NT2/D1 (cell line): ENCODE measurements at regions not wholly inside any gene's neighbourhood (a gene's known extent, or its start where the extent isn't known, plus 50 kb on each side); places are given as distances from the start of the nearest gene placed in this dataset.

ENCODE experiments used
- SUZ12 ChIP-seq: IDR thresholded peaks from 2 replicates; pipeline ENCODE4 v1.6.1; 2011; ENCODE audit not compliant: insufficient read length, insufficient read depth; ENCODE audit errors: extremely low read depth
- ZNF274 ChIP-seq: IDR thresholded peaks from 2 replicates; pipeline ENCODE4 v1.6.1; 2011; ENCODE audit warnings: mild to moderate bottlenecking, low read depth, low read length

DNA sequence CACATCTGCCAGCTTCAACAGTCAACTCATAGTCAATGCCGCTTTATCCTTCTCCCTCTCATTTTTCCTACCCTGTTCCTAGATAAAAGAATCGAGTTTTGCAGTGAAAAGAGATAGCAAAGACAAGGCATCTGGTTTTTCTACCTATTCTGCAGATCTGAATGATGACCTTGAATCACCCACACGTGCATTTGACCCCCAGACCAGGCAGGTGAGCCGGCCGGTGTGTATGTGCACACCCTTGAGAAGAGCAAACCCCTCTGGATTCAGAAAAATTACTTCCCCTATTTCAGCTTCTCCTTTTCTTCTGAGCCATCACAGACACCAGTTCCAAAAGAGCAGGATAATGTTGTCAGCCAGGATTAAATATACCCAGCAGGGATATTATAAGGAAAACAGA lies 115.6 kb upstream of the ST6GAL2 start:
- TF ChIP-seq ZNF274, result no peak
- no peak for TF ChIP-seq SUZ12
